Hippocampal formation (tissue), 2 donors: ENCODE measurements at regions not wholly inside any gene's neighbourhood (a gene's known extent, or its start where the extent isn't known, plus 50 kb on each side); places are given as distances from the start of the nearest gene placed in this dataset.

Experiments used
- DNase-seq, 2 donors: peaks; one replicate each; lab custom pipeline; 2025; lab: John Stamatoyannopoulos, UW

DNA sequence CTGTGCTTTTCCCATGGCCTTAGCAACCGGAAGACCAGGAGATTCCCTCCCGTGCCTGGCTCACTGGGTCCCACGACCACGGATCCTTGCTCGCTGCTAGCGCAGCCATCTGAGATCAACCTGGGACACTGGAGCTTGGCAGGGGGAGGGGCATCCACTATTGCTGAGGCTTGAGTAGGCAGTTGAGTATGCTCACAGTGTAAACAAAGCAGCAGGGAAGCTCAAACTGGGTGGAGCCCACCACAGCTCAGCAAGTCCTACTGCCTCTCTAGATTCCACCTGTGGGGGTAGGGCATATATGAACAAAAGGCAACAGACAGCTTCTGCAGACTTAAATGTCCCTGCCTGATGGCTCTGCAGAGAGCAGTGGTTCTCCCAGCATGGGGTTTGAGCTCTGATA is 697.0 kb downstream of the SORCS1 start:
- DNase-seq = no peak

- no peak for DNase-seq
Measured at GRCh38 chr10:106457522-106457921, 707.0 kb downstream of the SORCS1 start.

DNA sequence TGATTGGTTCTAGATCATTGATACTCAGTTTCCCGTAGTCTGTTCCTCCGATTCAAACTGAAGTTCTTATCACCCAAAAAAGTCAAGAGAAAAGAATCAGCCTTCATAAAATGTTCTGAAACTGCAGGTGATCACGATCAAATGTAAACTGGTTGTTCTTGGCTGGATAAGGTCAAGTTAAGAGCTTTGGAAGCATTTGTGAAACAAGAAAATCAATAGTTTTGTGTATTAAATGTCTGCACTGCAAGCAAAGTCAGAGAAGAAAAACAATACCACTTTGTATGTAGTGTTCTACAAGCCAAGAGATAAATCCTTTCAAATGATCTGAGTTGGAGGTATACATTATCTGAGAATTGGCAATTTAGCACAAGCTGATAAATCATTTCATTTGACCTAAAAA is 710.3 kb downstream of the SORCS1 start:
- DNase-seq = no peak

GRCh38 chr10:106450966-106451365 is 713.5 kb downstream of the SORCS1 start:
- DNase-seq = no peak

- no peak for DNase-seq
Measured at GRCh38 chr10:106446920-106447319, 717.6 kb downstream of the SORCS1 start.

DNA sequence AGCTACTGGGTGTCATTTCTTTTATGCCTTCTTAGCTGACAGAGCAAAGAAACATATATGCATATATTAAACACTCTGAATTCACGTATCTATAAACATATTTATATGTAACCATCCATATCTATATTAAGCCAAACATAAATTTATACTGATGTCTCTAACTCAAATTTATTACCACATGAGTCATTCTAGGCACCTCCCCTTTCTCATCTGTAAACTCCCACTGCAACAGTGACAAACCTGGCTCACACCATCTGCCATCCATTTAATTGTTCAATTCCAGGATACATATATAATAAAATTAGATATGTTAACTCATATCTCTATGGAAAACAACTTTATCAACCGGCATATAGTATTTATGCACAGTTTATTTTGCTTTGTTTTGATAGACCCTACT is 722.3 kb downstream of the SORCS1 start:
- no peak for DNase-seq

DNA sequence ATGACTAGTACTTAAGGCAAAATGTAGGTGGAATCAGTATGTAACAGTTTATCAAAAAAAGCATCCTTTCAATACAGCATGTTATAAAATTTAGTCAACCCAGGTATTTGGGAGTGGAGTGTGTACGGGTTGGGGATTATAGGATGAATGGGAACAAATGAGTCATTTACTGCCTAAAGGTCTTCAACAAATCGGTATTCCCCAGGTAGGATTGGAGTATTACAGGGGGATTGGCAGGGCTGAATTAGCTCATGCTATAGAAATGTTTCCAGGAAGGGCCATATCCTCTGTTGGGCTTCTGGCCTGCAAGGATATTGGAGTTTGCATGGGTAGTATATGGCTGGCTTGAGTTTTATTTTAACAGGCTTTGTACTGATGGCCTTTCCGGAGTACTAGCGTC is 723.7 kb downstream of the SORCS1 start:
- DNase-seq = no peak

DNA sequence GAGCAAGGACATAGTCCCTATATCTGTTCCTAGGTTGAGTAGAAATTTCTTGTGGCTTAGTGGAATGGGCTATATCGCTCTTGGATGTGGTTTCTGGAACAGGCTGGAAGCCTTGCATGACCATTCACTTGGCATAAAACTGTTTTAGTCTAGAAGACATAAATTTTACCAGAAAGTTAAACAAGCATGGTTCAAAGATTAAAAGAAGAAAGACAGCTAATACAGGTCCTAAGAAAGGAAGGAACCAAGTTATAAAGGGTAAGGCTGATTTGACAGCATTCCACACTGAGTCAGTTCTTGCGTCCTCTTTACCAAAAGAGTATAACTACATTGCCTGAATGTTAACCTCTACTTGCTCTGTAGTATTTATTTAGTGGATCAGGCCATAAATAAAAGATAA is 724.2 kb downstream of the SORCS1 start:
- no peak for DNase-seq

GRCh38 chr10:106439366-106439765 is 725.1 kb downstream of the SORCS1 start:
- no peak for DNase-seq

DNA sequence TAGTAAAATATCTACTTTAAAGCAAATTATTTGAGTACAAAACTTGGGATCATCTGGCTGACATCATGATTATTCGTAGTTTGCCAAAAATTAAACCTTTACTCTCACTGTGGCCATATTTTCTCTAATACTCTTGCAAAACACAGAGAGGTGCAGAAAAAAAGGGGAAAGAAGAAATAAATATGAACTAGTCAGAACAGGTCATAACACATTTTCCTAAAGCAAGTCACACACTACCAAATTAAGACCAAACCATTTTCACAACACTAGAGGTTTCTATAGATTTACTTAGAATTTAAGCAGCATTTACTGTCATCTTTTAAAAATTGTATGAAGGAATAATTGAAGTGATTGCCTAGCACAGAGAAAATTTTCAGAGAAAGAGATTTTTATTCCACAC is 726.1 kb downstream of the SORCS1 start:
- DNase-seq = no peak

- peak in 1 of 2 donors; percentile 1 for DNase-seq
Measured at GRCh38 chr10:106436123-106436715, 728.3 kb downstream of the SORCS1 start.

- no peak for DNase-seq
Measured at GRCh38 chr10:106435081-106435480, 729.4 kb downstream of the SORCS1 start.

DNA sequence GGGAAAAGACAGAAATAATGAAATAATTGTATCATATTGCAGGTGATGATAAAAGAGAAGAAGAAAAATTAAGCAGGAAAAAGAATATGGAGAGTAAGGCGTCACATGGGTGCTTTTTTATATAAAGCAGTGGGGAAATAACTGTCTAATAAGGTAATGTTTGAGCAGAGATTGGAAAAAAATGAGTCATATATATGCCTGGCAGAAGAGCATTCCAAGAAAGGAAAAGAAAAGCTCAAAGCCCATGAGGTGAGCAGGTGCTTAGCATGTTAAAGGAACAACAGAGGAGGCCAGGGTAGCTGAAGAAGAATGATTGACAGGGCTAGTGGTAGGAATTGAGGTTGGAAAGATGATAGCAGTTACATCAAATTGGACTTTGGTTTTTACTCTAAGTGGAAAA is 739.5 kb downstream of the SORCS1 start:
- DNase-seq = no peak

DNA sequence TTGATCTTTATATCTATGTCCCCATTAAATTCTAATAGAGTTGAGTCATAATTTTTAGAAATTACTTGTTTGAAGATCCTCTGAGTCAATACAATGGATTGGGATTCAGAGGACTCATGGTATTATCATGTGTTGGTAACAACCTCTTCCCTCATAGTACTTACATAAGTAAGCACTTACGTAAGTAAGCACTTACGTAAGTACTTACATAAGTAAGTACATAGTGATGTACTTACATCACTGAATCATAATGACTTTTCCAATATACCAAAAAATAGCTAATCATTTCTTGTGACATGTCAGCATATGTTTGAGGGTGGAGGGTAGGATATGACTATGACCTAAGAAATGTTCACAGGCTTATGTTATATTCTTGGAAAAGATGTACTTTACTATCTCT is 740.5 kb downstream of the SORCS1 start:
- DNase-seq = no peak

GRCh38 chr10:106410331-106410730 is 754.2 kb downstream of the SORCS1 start:
- DNase-seq = no peak

DNA sequence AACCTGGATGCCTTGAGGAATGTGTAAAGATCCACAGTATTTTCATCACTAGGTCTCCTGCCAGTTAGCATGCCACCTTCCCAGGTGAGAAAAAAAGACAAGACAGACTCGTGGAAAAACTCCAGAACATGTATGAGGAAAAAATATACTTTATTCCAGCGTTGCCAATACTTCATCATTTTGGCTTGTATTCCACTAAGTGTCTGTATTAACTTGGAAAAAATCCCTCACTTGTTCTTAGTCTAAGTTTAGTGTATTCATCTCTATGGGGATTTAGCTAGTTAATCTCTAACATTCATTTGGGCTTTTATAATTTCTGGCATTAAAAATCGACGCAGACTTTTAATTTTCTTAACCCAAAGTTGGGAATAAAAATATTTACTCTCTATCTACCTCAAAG is 759.4 kb downstream of the SORCS1 start:
- DNase-seq = no peak

- DNase-seq = no peak
Measured at GRCh38 chr10:106402458-106402857, 762.0 kb downstream of the SORCS1 start.

DNA sequence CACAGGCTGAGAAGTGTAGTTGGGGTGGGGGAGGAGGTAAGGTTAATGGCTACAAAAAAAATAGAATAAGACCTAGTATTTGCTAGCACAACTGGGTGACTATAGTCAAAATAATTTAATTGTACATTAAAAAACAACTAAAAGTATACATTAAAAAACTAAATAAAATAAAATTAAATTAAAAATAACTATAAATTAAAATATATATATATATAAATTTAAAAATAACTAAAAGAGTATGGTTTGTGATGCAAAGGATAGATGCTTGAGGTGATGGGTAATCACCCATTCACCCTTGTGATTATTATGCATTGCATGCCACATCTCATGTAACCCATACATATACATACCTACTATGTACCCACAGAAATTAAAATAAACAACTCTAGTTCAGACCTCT is 762.5 kb downstream of the SORCS1 start:
- no peak for DNase-seq

GRCh38 chr10:106401161-106401560 is 763.3 kb downstream of the SORCS1 start:
- no peak for DNase-seq

- DNase-seq = no peak
Measured at GRCh38 chr10:106399112-106399511, 765.4 kb downstream of the SORCS1 start.

DNA sequence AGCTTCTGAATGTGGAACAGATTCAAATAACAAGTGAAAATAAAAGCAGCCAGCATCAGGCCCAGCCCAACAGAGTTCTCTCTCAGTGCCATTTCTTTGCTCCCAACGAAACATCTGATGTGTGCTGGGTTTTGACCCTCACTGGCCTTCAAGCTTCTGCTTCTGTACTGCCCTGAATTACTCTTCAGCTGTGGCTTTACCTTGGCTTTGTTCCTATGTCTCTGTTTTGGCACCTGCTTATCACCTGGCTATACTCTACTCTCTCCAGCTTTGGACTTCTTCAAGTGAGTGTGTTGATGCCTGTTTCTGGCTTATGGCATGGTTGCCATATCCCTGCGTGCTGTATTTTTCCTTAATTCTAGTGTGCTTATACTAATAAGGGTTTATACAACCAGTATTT is 768.3 kb downstream of the SORCS1 start:
- no peak for DNase-seq

DNA sequence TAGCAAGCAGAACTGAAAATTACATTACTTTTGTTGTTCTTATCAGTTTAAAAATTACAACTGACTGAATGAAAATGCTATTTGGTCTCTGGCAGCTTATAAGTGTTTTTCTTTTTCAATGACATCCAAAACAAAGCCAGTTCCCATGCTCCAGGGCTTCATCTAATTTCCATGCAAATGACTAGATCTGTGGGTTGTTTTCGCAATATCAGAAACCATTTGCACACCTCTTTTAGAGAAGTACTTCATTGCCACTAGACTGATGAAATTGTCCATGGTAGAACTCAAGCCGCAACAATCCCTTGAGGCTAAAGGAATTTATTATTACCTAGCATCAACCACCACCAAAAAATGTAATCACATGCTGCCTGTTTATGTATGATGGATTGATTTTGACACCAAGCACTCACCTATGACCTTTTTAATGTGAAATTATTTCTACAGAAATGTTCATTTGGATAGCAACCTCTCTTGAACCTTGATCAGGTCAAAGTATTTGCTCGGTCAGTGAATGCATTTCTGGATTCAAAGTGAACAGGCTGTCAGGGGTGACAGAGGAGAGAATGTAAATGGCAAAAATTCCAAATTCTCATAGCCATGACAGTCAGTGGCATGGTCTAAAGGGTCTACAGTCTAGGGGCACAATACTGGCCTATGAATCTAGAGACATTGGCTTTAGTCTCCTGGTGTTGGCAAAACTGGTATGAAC is 769.3 kb downstream of the SORCS1 start:
- no peak for DNase-seq

DNA sequence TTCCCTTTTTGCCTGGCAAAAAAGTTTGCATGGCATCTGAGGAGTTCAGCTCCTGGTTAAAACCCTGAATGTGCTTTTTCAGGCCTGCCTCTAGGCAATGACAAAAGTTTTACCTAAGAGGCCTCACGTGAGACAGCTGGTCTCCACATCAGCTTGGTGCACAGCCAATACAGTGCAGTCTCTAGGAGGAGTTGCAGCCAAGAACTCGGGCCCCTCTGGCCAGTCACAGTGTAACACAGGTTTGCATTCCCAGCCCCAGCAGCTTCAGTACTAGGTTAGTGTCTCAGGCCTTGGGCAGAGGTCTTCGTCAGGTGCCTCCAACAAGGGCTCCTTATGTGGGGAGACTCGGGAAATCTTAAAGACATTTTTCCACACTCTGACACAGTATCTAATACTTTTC is 771.7 kb downstream of the SORCS1 start:
- no peak for DNase-seq

GRCh38 chr10:106387063-106387462 is 777.4 kb downstream of the SORCS1 start:
- DNase-seq = no peak
